Fibroblast of skin of back (primary cell): ENCODE measurements at regions not wholly inside any gene's neighbourhood (a gene's known extent, or its start where the extent isn't known, plus 50 kb on each side); places are given as distances from the start of the nearest gene placed in this dataset.
"Not testable (repeated sequence)": the region's sequence is repeated elsewhere in the genome, so short reads cannot be mapped to it uniquely, and the experiment has no call there.

Source experiments
- DNase-seq: peaks from one replicate; pipeline ENCODE4 v3.0.0-alpha.2; 2013

DNA sequence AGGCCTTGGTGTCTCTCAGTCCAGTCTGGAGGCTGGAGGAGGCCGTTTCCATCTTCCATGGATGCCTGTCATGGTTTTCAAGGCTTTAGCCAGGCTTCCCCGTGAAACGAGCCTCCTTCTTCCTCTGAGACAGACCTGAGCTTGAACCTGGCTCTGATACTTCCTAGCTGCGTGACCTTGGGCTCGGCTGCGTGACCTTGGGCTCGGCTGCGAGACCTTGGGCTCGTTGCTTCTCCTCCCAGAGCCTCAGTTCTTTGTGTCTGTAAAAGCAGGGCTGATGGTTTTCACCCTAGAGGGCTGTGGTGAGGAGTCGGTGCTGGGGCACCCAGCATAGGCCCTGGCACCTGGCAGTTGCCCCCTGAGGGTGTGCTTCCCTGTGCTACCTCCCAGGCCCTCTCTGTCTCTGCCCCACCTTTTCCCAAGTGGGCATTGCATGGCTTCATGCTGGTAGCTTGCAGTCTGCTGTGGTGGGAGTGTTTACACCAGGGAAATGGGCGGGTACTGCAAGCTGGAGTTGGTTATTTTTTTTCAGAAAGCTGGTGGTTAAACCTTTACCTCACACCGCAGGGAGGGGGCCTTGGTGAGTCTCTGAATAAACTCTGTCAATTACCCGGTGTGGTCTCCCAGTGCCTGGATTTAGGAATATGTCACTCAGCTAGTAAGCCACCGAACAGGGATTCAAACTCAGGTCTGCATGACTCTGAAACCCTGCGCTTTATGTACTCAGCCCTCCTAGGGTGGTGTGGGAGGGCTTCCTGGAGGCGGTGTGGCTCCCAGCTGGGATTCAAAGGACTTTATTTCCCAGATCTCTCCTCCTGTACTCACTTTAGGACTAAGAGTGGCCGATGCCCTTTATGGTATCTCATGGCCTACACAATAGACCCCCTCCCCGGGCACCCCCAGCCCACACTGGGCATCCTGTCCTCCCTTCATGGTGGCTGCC lies 129.0 kb upstream of the CIBAR2 start:
- no peak for DNase-seq

DNA sequence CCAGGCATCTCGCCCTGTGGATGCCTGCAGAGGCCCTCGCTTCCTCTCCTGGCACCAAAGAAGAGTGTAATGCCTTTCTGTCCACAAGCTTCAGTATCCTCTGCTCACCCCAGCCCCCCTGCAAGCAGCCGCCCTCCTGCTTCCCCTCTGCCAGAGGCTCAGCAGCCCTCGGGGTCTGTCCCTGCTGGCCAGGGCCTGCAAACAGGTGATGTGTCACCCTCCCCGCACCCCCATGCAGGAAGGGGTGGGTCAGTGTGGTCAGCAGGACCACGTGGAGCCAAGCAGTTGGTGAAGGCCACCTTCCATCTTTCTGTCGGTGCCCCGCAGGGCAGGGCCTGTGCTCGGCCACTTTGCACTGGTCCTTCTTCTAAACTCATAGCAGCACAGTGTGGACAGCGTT lies 129.9 kb upstream of the CIBAR2 start:
- DNase-seq, result no peak

DNA sequence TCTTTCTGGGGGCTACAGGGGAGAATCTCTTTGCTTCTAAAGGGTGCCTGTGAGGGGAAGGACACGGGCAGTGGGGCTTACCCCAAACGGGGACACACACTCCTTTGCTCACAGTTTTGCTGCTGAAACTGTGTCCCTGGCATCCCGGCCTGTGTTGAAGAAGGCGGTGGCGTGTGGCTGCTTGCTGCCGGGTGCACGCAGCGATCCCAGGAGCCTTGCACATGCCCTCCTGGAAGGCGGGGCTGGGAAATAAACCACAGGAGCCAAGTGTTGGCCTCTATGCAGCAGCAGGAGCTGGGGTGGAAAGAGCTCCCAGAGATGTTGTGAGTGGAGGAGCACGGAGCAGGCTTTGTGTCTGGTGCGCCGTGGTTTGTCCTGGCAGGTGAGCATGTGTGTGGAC lies 131.0 kb upstream of the CIBAR2 start:
- no peak for DNase-seq

DNA sequence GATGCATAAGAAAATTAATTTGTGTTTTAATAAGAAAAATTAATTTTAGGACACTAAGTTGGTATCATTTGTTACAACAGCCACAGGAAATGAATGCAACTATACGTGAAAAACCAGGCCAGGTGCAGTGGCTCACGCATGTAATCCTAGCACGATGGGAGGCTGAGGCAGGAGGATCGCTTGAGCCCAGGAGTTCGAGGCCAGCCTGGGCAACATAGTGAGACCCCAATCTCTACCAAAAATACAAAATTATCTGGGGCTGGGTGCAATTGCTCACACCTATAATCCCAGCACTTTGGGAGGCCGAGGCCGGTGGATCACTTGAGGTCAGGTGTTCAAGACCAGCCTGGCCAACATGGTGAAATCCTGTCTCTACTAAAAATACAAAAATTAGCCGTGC lies 132.2 kb upstream of the CIBAR2 start:
- not testable (repeated sequence) for DNase-seq

DNA sequence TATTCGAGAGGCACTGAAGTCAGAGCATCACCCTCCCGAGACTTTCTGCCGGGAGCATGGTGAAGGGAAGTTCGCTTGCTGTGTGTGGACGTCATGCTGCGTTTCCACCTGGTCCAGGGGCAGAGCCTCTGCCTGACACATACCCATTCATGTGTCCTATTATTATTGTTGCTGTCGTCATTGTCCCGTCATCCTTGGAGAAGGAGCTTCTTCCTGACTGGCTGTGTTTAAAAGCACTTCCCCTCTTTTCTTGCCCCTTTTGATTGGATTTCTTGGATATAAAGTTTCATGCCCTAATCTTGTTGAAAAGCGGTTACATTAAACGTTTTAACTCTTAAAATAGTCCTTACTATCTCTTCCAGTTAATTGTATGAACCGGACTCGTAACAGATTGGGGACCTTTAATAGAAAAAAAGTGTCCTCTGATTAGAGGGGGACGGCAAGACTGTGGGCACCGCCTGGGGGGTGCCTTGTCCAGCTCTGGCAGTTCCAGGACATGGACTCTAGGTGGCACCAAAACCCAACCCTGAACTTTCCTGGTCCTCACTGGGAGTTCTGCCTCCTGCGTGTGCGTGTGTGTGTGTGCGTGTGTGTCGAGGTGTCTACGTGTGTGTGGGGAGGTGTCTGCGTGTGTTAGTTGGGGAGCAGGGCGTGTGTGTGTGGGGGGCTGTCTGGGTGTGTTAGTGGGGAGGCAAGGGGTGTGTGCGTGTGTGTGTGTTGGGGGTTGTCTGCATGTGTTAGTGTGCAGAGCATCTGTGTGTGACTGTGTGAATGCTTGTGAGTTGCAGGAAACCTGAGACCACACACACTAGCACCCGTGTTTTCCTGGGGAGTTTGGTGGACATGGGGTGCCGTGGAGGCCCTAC lies 133.3 kb upstream of the CIBAR2 start:
- peak; percentile 72 for DNase-seq

DNA sequence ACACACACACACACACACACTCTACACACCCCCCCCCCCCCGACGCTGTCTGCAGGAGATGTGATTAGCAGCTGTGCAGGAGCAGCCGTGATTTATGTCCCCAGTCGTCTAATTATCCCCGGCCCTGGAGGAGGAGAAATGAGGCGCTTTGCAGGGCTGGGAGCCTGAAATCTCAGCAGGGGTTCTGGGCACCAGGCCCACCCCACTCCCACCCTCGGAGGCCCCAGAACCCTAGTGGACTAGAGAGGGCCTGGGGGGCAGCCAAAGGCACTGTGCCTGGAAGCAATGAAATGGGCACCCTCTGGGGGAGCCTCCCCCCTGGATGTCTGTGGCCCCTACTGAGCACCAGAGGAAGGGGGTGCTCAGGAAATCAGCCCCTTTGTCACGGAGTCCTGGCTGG lies 134.2 kb upstream of the CIBAR2 start:
- DNase-seq, result no peak

DNA sequence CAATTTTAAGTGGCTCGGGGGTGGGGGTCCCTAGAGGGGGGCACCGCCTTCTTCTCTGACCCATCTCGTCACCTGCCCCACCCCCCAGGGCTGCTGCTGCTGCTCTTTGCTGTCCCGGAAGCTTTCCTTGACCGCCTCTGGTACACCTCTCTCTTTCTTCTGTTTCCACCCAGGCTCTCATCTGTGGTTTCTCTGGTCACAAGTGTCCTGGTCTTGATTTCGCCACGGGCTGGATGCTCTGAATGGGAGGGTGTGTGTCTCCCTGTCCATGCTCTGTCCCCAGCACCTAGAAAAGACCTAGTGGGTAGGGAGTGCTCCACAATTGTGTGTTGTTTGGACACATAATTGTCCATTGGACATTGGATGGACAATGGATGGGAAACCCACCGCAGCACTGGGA lies 134.7 kb upstream of the CIBAR2 start:
- no peak for DNase-seq

DNA sequence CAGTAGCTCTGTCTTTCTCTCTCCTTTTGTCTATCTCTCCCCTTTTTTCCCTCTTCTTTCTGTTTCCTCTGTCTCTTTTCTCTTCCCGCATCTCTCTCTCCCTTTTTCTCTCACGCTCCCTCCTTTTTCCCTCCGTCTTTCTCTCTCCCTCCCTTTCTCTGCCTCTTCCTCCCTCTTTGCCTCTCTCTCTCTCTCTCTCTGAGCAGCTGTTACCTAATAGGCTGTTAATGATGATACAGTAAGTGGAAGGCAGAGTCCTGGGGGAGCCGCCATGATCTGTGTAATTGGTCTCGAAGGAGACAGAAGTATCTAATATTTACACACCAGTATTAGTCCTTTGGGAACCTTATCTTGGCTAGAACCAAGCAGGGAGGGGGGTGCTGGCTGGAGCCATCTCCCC lies 136.1 kb upstream of the CIBAR2 start:
- no peak for DNase-seq

DNA sequence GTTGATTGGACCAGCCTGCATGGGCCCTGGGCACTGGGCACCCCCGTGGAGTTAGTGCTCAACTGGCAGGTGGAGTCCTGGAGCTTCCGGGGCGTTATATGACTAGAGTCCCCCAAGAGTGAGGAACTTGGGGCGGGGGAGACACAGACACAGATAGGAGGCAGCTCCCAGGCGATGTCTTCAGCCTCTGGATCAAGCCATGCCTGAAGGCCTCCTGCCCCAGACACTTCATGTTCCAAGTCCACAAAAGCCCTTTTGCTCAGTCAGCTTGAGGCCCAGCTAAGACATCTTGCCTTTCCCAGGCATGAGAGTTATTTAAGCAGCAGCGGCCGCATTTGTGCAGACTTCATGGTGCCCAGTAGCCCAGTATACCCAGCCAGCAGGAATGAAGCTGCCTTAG lies 136.6 kb upstream of the CIBAR2 start:
- DNase-seq, result no peak

DNA sequence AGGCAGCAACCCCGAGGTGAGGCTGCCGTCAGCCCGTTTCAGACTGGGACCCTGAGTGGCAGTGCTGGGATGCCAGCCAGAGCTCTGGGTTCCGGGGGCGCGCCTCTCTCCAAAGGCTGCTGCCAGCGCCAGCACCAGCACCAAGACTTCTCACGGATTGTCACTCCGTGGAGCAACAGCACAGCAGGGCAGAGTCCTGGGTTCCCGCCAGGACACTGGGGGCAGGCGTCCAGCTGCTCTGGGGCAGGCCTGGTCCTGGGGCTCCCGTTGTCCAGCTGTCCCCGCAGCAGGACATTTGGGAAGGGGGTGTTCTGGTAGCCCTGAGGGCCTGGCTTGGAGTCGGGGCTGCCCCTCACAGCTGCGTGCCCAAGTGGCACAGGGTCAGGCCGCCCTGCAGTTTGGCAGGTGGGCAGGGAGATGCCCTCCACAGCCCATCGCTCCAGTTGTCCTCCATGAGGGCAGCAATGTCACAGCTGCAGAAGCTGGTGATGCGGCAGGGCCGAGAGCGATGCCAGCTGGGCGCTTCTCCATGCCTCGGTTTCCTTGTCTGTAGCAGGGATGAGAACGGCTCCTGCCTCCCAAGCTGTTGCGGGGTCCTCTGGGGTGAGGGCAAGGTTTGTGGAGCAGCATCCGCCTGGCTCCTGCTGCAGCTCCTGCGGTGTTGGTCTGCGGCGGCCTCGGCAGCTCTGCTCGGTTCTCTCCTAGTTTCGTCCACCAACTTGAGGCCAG lies 137.3 kb upstream of the CIBAR2 start:
- no peak for DNase-seq

DNA sequence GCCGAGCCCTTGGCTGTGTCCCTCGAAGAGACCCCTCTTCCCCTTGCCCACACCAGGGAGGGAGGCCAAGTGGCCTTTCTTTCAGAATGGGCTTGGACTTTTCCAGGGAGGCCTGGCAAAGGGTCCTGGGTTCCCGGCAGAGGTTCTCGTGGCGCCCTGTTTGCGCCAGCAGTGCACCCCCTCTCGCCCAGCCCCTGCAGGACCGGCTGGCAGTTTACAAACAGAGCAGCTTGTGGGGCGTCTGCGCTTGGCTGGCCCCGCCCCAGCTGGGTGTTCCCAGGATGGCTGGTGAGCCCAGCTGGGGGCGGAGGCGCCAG lies 137.8 kb upstream of the CIBAR2 start:
- DNase-seq, result no peak

DNA sequence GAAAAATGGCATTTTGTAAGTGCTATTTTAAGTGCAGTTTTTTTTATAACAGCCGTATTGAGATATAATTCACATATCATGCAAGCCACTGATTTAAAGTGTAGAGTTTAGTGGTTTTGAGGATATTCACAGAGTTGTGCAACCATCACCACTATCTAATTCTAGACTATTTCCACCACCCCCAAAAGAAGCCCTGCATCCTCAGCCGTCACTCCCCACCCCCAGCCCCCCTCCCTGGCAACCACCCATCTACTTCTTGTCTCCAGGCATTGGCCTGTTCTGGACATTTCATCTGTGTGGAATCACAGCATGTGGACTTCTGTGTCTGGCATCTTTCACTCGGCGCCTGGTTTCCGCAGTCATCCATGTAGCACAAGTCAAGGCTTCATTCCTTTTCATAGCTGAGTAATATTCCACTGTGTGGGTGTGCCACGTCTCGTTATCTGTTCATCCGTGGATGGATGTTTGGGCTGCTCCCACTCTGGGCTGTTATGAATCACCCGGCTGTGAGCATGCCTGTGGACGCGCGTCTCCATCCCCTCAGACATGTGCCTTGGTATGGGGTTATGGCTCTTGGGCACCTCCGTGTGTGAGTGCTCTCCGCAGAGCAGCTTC lies 138.4 kb upstream of the CIBAR2 start:
- no peak for DNase-seq

DNA sequence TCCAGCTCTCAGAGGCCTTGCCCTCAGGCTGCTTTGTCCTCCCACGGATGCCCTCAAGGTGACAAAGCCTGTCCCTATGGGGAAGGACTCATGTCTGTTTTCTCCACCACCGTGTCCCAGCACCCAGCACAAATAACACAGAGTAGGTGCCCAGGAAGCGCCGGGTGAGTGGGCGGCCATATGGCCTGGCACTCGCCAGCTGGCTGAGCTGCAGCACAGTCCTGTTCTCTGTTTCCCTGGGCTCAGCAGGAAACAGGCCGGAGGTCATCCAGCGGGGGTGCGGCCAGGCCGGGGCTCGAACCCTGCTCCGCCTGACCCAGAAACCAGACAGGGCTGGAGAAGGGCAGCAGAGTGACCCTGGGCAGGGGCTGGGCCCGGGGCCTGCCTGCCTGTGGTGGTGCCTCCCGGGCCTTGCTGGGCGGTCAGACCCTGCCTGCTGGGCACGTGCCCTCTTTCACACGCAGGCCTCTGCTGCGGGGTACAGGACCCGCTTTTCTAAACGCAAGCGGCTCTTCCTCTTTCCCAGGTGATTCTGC lies 139.0 kb upstream of the CIBAR2 start:
- no peak for DNase-seq

DNA sequence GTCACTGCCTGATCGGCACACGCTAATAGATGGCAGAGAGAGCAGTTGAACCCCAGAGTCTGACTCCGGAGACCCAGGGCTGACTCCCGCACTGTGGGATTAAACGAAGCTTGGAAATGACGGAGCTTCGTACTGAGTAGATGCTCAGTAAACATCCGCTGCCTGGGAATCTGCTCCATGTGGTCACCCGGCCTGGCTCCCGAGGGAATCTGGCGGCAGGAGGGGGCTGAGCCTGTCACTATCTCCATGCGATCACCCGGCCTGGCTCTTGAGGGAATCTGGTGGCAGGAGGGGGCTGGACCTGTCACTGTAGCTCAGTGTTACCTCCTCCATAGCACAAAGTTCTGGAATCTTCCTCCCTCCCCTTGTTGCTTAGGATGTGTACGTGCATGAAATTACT lies 139.7 kb upstream of the CIBAR2 start:
- no peak for DNase-seq

DNA sequence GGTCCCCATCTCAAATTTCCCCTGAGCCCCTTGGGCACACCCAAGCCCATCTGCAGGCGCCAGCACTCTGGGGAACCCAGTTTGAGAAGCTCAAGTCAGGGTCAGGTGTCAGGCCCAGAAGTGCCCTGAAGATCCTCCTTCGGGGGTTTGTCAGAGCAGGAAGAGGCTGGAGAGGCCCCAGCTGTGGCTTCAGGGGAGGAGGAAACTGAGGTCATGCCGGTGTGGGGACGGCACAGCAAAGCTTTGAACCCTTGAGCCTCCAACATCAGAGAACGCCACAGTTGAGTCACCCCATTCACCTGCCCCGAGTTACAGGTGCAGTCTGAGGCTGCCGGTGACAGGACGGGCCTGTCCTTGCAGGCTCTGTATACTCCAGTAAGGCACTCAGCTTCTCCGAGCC lies 140.2 kb upstream of the CIBAR2 start:
- no peak for DNase-seq

DNA sequence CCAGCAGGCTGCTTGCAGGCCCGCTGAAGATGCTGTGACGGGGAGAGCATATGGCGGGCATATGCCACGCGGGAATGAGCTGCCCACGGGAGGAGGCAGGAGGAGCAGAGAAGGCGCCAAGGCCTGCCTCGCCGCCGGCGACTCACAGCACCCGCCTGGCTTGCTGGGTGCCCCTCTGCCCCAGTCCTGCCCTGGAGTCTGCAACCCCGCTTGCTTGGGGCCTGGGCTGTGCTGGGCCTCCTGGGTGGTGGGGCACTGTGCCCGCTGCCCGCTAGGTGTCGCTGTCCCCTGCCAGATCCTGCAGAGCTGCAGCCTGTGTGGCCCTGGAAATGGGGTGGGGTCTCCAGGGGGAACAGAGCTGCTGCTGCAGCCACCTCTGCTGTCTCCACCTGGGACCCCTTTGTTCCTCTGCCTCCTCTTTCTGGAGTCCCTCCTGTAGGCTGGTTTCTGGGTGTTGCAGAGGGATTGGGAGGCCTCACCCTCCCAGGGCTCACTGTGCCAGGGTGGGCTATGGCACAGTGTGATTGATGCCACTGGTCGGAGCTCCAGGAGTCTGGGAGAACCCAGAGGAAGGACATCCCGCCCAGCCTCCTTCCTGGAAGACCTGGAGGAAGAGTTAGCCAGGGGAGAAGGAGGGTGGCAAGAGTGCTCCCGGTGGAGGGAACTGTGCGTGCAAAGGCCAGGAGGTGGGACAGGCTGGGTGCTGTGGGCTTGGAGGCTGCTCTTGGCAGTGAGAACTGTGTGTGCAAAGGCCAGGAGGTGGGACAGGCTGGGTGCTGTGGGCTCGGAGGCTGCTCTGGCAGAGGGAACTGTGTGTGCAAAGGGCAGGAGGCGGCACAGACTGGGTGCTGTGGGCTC lies 141.0 kb upstream of the CIBAR2 start:
- peak; percentile 26 for DNase-seq

DNA sequence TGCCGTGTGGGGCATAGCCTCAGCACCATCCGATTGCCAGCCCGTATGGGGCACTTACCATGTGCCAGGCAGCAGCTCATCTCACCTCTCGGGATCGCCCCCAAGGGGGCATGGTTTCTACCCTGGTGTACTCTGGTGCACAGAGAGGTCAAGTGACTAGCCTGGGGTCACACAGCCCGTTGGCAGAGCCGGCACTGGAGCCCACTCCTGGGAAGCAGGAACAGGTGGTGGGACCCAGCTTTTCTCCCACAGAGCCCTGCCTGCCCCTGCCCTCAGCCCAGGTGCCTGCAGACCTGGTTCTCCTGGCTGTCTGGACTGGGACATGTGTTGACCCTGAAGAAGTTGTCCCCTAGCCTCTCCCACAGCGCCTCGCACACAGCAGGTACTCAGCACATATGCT lies 141.8 kb upstream of the CIBAR2 start:
- DNase-seq, result no peak

DNA sequence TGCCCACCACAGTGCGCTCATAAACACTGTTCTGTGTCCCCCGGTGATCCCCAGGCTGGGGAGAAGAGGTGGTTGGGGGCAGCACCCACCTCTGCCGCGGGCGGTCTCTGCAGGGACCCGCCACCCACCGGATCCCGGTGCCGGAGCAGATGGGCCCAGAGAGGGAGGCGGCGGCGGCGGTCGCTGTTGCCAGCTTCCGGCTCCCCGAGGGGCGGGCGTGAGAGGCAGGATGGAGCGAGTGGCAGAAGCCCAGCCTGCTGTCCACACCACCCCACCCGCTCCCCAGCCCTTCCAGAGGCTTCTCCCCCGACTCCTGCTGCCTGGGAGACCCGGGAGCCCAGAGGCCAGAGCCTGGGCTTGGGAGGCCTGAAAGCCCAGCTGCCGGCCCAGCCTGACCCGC lies 142.6 kb upstream of the CIBAR2 start:
- no peak for DNase-seq

DNA sequence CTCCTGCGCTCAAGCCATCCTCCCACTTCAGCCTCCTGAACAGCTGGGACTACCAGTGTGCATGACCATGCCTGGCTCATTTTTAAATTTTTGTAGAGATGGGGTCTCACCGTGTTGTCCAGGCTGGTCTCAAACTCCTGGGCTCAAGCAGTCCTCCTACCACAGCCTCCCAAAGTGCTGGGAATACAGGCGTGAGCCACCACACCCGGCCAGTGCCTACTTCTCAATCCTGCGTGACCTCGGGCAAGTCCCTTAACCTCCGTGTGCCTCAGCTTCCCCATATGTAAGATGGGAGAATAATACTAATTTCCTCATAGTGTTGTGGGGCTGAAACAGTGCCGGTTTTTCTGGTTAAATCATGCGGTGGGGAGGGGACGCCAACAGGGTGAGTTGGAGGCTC lies 143.5 kb upstream of the CIBAR2 start:
- no peak for DNase-seq

DNA sequence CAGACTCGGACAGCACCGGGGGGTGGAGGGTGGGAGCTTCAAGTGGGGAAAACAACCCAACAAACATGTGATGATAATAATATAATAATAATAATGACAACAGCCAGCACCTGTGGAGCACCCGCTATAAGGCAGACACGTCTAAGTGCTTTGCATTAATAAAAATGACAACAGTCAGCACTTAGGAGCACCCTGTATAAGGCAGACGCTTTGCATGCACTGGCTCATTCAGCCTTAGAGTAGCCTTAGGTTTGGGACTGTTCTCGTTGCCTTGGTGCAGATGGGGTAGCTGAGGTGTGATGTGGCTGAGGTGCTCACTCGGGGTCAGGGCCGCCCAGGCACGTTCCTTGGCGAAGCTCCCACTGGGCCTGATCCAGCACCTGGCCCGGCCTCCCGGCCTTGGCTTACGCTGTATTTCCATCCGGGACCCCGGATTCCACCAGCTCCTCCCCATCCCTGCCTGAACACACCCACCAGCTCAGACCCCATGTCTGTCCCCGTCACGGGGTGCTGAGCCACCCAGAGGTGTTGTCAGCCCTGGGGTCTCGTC lies 144.0 kb upstream of the CIBAR2 start:
- no peak for DNase-seq

DNA sequence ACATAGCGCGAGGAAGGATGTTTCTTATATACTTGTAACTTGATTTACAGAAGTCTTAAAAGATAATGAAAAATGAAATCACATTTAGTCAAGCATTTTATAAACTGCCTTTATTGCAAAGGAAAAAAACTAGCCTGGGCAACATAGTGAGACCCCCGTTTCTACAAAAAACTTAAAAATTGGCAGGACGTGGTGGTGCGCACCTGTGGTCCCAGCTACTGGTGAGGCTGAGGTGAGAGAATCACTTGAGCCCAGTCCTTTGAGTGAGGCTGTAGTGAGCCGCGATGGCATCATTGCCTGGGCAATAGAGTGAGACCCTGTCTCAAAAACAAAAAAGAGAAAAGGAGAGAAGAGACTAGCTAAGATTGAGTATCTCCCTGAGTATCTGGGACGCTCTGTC lies 145.2 kb upstream of the CIBAR2 start:
- DNase-seq, result no peak
